ENCODE measurements at regions not wholly inside any gene's neighbourhood (a gene's known extent, or its start where the extent isn't known, plus 50 kb on each side); places are given as distances from the start of the nearest gene placed in this dataset.

DNA sequence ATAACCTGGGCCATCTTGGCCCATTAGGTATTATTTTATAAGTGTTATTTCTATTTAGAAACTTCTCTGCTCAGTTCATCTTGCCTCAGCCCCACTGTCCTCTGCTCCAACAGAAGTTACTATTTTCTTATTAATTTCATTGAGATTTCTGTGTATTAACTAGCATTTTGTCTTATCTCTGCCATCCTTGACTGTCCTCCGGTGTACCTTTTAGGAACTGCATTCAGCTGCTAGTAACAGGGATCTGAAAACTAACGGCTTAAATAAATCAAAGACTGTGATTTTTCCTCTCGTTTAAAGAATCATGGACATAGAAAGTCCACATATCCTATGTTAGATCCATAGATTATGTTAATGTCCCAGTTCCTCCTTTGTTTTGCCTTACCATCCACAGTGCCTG lies 382.5 kb downstream of the MATN1 start:
- no peak for DNase-seq (ENCODE audit: extremely low read depth, low read depth)

DNA sequence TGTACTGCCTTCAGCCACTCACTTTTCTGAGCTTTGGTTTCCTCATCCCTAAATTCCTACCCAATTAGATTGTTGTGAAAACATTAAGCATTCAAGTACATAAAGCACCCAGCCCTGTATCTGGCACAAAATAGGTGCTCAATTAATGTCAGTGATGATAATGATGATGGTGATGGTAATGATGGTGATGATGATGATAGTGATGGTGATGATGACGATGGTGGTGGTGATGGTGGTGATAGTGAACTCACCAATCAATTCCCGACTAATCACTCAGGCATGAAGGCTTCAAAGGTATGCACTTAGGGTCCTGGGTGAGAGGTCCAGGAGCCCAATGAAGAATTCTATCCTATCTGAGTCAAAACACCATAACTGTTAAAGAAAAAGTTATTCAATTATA lies 383.5 kb downstream of the MATN1 start:
- no peak for DNase-seq (ENCODE audit: extremely low read depth, low read depth)

DNA sequence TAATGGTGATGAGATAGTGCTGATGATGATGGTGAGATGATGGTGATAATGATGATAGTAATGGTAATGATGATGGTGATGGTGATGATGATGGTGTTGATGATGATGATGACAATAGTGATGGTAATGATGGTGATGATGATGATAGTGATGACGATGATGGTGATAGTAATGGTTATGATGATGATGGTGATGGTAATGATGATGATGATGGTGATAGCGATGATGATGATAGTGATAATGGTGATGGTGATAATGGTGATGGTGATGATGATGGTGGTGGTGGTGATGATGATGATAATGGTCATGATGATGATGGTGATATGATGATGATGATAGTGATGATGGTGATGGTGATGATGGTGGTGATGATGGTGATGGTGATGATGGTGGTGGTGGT lies 384.6 kb downstream of the MATN1 start:
- DNase-seq (ENCODE audit: extremely low read depth, low read depth): no peak

DNA sequence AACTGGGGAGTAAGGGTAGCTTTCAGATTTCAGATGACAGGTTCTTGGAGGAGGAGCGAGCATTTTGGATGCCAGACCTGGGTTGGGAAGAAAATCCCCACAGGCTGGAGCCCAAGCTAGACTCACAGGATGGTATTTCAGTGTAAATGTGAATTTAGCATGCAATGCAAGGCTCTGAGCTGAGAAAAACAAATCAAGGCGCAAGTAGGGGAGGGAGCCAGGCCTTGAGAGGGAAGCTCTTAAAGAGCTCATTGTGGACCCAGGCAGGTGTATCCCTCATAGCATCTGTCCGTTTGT lies 386.1 kb downstream of the MATN1 start:
- no peak for DNase-seq (ENCODE audit: extremely low read depth, low read depth)

DNA sequence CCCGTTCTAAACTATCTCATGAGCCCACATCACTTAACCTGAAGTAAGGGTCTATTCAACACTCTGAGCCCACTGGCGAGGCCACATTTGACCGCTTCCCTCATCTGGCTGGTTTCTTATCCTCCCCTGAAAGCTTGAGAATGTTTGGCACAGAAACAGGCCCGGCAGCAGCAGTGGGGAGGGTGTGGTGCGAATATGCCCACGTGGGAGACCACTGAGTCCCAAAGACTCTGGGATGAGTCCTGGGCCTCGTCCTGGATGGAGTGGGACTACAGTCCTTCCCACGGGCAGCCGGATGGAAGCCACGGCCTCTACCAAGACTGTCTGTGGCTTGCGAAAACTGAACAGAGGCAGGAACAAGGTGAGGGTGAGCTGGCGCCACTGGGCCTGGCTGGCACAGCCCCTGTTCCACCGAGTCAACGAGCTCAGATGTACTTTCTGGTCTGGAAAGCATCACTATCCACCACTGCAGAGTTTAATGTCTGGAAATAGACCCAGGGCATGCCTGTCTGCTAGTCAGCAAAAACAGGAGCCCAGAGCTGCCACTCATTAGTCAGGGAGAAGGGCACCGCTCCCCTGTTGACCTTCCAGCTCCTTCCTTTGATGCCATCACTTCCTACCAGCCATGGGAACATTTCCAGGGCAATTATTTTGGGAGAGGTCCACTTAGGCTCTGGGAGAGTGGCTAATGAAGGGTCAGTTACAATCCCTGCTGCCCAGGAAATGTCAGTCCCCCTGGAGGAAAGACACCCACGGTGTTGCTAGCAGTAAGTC lies 386.6 kb downstream of the MATN1 start:
- DNase-seq (ENCODE audit: extremely low read depth, low read depth): no peak

DNA sequence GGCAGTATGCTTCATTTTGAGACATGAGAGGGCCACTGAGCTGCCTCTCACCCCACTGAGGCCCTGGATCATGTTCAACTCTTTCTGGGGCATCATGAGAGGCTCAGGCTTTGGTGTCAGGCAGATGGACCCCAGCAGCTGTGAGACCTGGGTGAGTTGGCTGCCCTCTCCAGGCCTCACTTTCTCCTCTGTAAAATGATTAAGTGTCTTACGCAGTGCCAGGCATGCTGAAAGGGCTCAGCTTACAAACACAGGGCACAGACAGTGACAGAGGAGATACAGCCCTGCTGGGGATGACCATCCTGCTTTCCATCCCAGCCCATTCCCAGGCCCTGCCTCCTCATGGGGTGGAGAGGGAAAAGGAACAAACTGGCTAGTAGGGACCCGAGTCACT lies 387.4 kb downstream of the MATN1 start:
- DNase-seq (ENCODE audit: extremely low read depth, low read depth): no peak

DNA sequence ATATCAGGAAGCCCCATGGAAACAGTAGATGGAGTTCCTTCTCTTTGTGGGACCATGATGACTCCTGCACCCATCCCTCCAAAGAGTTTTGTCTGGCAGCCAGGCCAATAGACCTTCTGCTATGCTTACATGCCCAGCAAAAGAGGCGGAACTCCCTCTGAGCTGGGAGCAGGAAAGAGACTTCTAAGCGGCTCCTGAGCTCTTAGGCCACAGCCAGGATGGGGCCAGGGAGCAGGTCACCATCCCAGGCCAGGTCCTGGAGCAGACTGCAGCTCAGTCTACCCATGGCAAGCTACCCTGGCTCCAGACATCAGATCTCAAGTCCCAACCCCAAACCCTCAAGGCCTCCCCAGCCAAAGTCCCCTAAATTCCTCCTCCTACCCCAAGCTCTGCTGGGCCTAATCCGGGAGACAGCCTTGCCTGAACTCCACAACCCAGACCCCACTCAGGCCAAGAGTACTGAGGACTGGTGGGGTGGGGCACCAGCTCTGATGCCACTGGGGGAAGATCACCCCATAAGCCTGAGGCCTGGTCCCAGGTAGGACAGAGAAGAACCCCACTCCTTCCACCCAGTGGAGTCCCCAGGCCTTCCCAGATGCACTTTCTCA lies 387.9 kb downstream of the MATN1 start:
- no peak for DNase-seq (ENCODE audit: extremely low read depth, low read depth)

DNA sequence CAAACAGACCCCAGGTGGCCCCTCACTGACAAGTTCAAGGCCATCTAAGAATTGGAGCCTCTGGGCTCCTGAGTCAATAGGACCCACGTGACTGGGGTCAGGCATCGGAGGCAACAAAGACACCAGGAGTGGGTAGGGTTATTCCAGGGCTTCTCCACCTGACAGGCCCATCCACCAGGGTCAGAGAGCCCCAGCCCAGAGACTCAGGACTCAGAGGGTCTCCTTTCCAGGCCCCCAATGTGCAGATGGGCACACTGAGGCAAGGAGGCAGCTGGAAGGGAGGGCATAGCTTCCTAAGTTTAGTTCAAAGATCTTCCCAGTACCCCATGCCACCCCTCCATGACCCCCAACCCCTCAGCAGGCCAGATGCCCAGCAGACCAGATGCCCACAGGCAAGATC lies 388.6 kb downstream of the MATN1 start:
- DNase-seq (ENCODE audit: extremely low read depth, low read depth): no peak

DNA sequence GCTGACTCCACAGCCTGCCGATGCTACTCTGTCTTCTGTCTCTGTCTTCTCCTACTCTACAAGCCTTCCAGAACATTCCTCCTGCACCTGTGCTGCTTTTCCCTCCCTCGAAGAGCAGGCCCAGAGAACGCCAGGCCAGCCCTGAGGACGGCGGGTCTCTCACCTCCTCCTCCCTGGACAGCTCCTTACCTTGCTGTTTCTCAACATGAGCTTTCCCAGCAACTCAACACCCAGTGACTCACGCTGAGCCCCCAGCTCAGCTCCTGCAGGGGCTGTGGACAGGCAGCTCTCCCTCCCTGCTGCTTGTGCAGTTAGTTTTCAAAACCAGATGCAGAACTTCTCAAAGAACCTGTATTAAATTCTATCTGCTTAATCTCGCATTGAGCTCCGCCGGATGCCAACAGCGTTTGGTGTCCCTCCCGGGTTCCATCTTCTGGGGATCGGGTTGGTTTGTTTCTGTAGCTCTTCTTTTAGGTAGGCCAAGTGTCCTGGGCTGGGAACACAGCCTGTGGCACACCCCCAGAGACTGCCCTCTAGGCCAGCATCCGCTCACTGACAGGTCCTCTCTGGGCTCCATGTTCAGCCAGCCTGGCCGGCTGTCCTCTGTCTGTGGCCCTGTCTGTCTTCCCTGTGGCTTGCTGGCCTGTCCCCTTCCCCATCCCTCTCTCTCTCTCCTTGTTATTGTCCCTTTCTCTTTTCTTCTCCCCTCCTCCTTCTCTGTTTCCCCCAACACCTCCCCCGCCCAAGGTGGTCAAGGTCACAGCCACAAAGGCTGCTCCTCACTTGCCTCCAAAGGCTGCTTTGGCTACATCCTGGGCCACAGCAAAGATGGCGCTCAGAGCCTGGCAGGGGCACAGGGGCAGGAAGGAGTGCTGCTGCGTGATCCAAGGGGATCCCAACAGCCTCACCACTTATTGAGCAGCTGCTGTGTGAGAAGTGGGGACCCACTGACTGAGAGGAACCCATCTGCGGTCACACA lies 391.0 kb downstream of the MATN1 start:
- DNase-seq (ENCODE audit: extremely low read depth, low read depth): no peak

DNA sequence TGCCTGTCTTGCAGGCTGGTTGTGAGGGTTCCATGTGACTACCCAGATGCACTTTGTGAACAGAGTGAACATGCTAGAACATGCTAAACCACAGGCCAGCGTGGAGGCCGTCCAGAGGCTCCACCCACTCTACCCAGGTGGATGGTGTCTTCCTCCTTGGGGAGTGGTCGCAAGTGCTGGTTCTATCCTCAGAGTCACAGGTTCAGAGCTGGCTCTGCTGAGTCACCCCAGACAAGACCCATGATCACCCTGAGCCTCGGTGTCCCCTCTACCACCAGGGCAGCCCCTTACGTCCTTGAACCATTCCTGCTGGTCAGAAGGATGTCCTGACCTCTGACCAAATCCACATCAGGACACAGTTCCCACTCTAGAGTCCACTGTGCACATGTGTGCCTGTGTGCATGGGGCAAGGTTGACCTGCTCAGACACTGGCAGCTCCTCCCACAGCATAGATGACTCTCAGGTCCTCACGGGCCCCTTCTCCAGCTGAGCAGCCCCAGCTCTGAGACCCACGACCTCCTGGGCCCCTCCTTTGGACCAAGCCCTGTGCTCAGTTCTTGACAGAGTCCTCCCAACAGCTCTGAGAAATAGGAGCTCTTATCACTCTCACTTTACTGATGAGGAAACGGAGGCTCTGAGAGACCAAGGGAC lies 391.8 kb downstream of the MATN1 start:
- DNase-seq (ENCODE audit: extremely low read depth, low read depth): no peak

DNA sequence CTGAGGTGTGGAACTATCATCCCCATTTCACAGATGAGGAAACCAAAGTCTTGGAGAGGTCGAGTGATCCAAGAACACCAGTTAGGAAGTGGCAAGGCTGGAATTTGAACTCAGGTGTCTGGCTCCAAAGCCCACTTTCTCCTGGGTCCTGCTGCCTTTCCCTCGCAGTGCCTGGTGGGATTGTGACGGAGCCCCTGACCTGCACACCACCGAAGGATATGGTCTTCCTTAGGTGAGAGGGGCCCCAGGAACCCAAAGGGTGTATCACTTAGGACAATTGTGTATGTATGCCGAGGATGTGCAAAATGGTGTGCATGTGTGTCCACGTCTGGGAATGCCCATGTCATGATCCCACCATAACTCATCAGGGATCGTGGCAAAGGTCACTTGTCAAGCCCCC lies 392.7 kb downstream of the MATN1 start:
- DNase-seq (ENCODE audit: extremely low read depth, low read depth): no peak

DNA sequence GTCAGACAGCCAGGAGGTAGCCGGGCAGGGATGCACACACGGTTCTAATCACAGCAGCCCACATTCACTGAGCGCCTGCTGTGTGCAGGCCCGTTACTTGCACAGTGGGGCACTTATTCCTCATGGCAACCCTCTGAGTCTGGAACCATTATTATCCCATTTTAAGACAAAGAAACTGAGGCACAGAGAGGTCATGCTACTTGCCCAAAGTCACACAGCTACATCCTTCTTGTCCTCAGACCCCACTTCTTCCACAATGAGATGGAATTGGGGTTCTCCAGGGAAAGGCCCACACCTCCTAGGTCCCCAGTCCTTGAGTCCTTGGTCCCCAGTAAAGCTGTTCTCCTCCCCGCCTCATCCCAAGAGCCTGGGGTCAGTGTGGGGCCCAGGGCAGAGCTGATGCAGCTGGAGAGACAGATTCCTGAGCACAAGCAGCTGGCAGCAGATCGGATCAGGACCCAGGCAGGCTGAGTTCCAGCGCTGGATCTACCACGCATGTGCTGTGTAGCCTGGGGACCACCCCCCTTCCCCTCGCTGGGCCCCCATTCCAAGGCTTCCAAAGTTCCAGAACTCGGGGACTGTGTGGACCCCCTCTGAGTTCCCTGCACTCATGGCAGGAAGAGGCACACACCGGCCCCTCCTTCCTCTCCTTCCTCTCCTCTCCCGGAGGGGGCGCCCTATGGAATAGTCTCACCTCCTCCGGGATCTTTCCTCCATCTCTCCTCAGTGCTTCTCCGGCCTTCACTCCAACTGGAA lies 393.4 kb downstream of the MATN1 start:
- DNase-seq (ENCODE audit: extremely low read depth, low read depth): no peak

DNA sequence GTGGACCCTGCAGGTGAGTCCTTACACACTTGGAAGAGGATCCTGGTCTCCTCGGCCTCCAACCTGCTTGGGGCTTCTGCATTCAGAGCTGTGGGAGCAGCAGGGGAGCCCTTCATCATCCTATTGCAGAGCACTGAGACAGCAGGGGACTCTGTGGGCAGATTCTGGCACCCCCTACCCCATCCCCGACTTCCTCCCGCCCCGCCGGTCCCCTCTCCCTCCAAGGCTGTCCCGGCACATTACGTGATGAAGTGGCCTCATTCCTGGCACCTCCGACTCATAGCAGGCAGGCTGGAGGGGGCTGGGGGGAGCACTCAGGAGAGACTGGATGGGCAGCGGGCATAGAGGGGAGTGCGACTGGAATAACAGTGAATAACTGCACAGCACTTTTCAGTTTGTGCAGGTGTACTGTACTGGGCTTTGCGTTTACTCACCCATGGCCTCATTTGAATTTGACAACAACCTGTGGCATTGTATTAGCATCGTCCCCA lies 394.1 kb downstream of the MATN1 start:
- no peak for DNase-seq (ENCODE audit: extremely low read depth, low read depth)

DNA sequence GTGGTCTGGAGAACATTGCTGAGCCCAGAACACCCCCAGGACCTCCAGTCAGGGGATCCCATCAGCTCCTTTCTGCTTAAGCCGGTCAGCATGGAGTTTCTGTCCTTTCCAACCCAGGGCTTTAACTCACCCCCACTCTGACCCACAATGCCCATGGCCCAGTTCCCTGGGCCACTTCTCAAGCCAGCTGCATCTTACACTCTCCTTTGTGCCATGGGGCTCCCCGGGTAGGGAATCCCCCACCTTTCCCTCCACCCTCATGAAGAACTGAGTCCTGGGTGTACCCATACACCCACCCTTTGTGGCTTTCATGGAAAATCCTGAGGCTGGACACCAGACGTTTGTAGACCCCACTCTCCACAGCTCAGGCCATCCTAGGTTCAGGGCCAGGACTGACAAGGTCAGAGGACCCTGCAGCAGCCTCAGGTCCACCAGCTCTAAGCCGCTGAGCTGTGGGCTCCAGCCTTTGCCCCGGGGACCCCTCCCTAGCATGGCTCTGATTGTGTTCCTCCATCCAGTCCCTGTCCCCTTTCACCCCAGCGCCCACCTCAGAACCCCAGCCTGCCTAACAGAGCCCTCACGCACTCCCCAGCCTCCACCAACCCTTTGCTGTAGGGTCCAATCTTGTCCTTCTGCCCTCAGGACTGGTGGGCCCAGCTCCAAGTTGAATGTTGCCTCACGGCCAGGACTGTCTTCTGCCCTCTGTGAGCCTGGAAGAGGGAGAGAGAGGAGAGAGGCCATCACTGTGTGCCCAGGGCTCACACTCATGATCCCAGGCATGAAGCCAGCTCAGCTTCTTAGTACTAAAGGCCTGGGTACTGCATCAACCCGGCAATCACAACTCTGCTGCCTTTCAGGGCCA lies 394.8 kb downstream of the MATN1 start:
- no peak for DNase-seq (ENCODE audit: extremely low read depth, low read depth)

DNA sequence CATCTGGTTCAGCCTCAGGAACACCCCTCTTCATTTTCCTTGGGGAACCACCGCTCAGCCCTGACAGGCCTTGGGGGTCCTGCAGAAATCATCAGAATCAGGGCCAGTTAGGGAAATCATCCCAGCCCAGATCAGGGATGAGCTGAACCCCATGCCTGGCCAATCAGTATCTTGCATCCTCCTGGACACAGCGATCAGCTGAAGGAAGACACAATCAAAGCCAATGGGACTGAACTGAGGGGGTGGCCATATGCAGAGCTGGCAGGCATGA lies 395.4 kb downstream of the MATN1 start:
- no peak for DNase-seq (ENCODE audit: extremely low read depth, low read depth)

DNA sequence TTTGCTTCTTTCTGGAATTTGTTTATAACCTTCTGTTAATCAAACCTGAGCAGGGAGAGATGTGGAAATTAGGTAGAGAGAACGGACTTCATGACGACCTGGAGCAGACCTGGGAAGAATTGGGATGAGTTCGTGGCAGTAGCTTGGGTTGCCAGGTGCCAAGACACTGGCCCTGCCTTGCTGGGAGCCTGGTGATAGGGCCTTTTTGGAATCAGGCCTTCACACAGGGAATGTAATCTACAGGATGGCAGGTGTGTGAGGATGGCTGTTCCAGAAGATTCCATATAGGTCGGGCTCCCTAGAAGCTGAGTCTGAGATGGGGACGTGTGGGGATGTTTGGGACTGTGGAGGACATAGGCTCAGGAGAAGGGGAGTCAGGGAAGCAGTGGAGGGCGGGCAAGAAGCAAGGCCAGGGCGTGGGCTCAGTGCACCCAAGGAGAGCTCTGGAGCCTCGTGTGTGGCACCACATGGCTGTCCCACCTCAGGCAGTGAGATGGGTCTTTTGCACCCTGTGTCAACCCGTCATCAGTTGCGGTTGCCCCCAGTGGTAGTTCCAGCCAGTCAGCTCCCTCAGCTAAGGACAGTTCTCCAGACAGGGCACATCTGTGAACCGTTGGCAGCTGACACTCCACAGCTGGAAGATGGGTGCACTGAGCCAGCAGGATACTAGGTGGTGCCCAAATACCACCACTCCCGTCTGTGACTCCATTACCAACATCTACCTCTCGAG lies 395.9 kb downstream of the MATN1 start:
- no peak for DNase-seq (ENCODE audit: extremely low read depth, low read depth)

DNA sequence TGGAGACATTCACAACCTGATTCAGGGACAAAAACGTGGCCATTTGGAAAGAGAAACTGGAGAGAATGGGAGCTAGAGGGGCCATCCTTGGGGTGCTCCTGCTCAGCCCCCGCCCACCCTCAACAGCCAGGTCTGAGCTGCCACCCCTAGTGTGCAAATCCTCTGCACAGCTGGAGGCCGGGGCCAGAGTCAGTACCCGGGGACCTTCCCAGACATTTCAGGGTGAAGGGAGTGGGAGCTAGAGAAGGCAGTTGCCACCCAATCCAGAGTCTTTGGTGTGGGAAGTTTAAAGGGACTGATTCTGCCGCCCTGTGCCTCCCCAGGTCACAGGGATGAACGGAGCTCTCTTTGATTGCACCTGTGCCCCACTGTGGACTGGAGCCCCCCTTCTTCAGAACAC lies 397.4 kb downstream of the MATN1 start:
- DNase-seq (ENCODE audit: extremely low read depth, low read depth): no peak

DNA sequence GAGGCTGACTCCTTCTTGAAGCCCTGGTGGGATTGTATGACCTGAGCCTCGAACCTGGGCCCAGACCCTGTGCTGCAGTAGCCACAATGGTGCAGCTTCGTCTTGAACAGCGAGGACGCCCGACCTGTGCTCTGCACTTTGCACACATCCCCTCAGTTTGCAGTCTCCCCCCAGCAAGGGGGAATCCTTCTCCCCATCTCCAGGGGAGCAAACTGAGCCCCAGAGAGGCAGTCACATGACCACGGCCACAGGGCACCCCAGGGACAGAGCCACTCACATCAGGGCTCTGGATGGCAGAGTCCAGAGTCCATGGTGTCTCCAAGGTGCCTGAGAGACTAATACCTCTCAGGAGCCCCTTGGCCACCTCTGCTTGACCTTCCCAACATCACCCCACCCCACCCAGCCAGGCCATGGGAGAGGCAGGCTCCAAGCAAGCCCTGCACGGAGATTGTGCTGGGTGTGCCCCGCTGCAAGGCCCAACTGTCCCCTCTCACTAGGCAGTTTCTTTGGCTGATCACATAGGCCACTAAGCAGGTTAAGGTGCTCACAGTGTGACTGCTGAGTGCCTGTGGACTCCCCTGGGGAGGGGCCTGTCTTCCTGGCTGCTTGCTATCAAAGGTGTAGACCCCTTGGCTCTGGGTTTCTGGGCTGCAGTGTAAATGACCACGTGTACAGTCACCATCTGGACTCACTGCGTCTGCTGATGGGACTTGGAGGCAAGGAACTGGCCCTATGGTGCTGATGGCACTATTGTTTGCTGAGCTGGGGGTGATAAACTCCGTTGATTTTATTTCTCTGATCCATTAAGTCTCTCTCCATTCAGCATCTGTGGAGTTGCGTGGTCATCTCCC lies 398.1 kb downstream of the MATN1 start:
- DNase-seq (ENCODE audit: extremely low read depth, low read depth): no peak

Measured in NCI-H460 (cell line).